ENCODE measurements at regions not wholly inside any gene's neighbourhood (a gene's known extent, or its start where the extent isn't known, plus 50 kb on each side); places are given as distances from the start of the nearest gene placed in this dataset.

DNA sequence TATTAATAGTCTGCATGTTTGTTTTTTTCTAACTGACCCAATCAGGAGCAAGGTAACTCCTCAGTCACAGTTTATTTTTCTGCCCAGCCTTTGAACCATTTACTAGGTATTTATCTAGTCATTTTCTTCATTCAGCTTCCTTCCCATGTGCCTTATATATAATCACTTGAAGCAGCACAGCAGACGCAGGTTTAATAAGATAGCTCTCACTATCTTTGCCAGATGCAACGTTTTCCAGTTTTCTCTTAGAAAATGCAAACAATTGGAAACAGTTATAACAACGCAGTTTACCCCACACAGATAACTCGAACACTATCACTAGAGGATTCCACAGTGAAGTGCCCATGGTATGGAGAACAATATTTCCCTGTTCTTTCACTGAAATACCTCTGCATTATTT is 56.4 kb upstream of the NFKB1 start:
- TF ChIP-seq POLR2A (IDR thresholded peaks at IDR 0.05; ENCODE audit: low read depth, low read length) (no peak), TAF1 (IDR thresholded peaks at IDR 0.05; ENCODE audit: low read depth, low read length) (no peak), SPI1 (IDR thresholded peaks at IDR 0.05; ENCODE audit: low read depth, low read length) (no peak), POLR2AphosphoS5 (IDR thresholded peaks at IDR 0.05; ENCODE audit: low read depth, low read length) (no peak), PAX5 (IDR thresholded peaks at IDR 0.05; ENCODE audit: insufficient read depth, low read length, severe bottlenecking) (no peak), POU2F2 (IDR thresholded peaks at IDR 0.05; ENCODE audit: low read depth, low read length) (no peak)
